Coronary artery (tissue), 2 donors: ENCODE measurements at regions not wholly inside any gene's neighbourhood (a gene's known extent, or its start where the extent isn't known, plus 50 kb on each side); places are given as distances from the start of the nearest gene placed in this dataset.

ENCODE experiments used
- DNase-seq: peaks from one replicate; pipeline ENCODE4 v3.0.0-alpha.2; 2017; ENCODE audit warnings: low spot score
- H3K27ac ChIP-seq, 2 donors: fragments of 200-600 bp; sonication (generic); one replicate each; pipeline ENCODE4 v1.5.1; 2016 to 2019
- H3K4me3 ChIP-seq: fragments of 200-600 bp; sonication (generic); 2 replicates; pipeline ENCODE4 v1.5.1; 2016; ENCODE audit warnings: mild to moderate bottlenecking, moderate library complexity
- TF ChIP-seq, protein P1 (sequence below): fragments of 200-600 bp; sonication (generic); IDR thresholded peaks from one replicate; pipeline ENCODE4 v1.5.1; 2019; ENCODE audit warnings: antibody characterized with exemption

GRCh38 chr7:69198250-69198649 is 400.0 kb upstream of the AUTS2 start:
- no peak overlapping the region for H3K27ac ChIP-seq
- TF ChIP-seq, protein P1, sequence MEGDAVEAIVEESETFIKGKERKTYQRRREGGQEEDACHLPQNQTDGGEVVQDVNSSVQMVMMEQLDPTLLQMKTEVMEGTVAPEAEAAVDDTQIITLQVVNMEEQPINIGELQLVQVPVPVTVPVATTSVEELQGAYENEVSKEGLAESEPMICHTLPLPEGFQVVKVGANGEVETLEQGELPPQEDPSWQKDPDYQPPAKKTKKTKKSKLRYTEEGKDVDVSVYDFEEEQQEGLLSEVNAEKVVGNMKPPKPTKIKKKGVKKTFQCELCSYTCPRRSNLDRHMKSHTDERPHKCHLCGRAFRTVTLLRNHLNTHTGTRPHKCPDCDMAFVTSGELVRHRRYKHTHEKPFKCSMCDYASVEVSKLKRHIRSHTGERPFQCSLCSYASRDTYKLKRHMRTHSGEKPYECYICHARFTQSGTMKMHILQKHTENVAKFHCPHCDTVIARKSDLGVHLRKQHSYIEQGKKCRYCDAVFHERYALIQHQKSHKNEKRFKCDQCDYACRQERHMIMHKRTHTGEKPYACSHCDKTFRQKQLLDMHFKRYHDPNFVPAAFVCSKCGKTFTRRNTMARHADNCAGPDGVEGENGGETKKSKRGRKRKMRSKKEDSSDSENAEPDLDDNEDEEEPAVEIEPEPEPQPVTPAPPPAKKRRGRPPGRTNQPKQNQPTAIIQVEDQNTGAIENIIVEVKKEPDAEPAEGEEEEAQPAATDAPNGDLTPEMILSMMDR, result no peak
- H3K4me3 ChIP-seq, result no peak overlapping the region
- no peak for DNase-seq

DNA sequence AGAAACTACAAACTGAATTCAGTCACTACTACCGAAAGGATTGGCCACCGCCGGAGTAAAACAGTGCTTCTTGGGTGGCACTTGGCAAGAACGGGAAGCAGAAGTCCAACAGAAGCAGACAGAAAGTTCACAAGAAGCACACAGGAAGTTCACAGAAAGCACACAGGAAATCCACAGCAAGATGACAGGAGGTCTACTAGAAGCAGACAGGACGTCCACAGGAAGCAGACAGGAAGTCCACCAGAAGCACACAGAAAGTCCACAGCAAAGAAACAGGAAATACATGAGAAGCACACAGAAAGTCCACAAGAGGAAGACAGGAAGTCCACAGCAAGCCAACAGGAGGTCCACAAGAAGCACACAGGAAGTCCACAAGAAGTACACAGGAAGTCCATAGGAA is 399.2 kb upstream of the AUTS2 start:
- Histone ChIP-seq H3K4me3 (no peak overlapping the region), H3K27ac (peak overlapping the region in 1 of 2 donors; percentile 11)
- DNase-seq, result no peak
- TF ChIP-seq, protein P1, result no peak

DNA sequence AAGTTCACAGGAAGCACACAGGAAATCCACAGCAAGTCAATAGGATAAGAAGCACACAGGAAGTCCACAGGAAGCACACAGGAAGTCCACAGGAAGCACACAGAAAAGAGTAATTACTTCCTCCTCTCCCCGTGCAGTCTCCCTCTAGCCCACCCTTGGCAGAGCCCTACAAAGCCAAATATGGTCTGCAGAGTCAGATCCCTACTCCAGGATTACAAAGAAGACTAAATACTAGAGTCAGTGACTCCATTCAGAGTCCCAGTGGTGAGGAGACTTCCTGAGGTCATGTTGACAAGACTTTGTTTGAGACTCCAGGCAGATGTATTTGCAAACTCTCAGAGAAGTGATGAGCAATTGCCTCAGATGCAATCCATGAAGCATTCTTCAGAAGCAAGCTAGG is 398.6 kb upstream of the AUTS2 start:
- no peak for DNase-seq
- TF ChIP-seq, protein P1, result no peak
- H3K27ac ChIP-seq, result peak overlapping the region in 1 of 2 donors; percentile 11
- H3K4me3 ChIP-seq, result no peak overlapping the region

DNA sequence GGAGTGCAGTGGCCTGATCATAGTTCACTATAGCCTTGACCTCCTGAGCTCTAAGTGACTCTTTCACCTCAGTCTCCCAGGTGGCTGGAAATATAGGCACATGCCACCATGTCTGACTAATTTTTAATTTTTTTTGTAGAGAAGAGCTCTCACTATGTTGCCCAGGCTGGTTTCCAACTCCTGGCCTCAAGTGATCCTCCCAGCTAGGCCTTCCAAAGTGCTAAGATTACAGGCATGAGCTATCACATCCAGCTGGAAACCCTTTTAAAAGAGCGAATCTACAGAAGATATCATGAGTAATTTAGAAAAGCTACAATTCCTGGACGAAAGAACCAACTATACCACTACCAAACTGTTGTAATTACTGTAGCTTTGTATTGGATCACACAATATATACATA is 394.4 kb upstream of the AUTS2 start:
- DNase-seq, result no peak
- TF ChIP-seq, protein P1, result no peak
- Histone ChIP-seq H3K27ac (no peak overlapping the region), H3K4me3 (no peak overlapping the region)

- Histone ChIP-seq H3K4me3 (no peak overlapping the region), H3K27ac (no peak overlapping the region)
- TF ChIP-seq, protein P1, result no peak
- DNase-seq, result no peak
Measured at GRCh38 chr7:69204943-69205342, 393.3 kb upstream of the AUTS2 start.

- DNase-seq, result no peak
- TF ChIP-seq, protein P1, result no peak
- Histone ChIP-seq H3K27ac (no peak overlapping the region), H3K4me3 (no peak overlapping the region)
Measured at GRCh38 chr7:69205581-69205980, 392.7 kb upstream of the AUTS2 start.

- TF ChIP-seq, protein P1, result no peak
- Histone ChIP-seq H3K4me3 (no peak overlapping the region), H3K27ac (no peak overlapping the region)
- no peak for DNase-seq
Measured at GRCh38 chr7:69208276-69208675, 390.0 kb upstream of the AUTS2 start.
